ENCODE measurements at regions not wholly inside any gene's neighbourhood (a gene's known extent, or its start where the extent isn't known, plus 50 kb on each side); places are given as distances from the start of the nearest gene placed in this dataset.
"Not testable (repeated sequence)": the region's sequence is repeated elsewhere in the genome, so short reads cannot be mapped to it uniquely, and the experiment has no call there.

DNA sequence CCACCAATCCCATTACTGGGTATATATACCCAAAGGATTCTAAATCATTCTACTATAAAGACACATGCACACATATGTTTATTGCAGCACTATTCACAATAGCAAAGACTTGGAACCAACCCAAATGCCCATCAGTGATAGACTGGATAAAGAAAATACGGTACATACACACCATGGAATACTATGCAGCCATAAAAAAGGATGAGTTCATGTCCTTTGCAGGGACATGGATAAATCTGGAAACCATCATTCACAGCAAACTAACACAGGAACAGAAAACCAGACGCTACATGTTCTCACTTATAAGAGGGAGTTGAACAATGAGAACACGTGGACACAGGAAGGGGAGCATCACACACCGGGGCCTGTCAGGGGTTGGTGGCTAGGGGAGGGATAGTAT, 154.3 kb downstream of the TPBG start:
- DNase-seq = not testable (repeated sequence)

DNA sequence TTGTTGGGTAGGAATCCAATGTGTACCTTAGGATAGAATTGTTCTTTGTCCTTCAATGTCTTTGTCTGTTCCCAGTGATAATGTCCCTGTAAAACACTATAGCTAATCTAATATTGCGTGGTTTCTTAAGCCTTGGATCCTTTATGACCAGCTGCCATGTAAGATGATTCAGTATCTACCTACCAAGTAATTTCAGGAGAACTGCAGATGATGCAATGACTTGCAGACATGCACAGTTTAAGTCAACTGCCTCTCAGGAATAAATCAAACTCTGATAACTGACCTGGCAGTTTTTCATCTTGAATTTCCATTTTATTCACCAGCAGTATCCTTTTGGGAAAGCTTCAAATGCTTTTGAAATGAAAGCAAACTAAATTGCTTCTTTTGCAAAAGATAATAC, 157.8 kb downstream of the TPBG start:
- no peak for DNase-seq

DNA sequence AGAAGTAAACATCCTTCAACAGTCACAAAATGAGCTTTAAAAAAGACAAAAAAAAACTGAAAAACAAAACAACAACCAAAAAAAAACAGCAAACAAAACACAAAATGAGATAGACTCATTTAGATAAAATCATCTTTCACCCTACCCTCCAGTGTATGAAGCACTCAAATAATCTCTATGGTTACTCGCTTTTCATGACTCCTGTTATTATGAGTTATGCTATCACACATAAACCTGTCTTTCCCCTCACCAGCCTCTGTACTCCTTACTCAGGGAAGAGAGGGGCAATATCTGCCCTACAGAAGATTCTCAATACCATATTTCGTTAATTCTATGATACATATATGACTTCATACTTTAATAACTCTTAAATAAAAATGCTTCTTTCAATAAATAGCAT, 158.2 kb downstream of the TPBG start:
- no peak for DNase-seq

DNA sequence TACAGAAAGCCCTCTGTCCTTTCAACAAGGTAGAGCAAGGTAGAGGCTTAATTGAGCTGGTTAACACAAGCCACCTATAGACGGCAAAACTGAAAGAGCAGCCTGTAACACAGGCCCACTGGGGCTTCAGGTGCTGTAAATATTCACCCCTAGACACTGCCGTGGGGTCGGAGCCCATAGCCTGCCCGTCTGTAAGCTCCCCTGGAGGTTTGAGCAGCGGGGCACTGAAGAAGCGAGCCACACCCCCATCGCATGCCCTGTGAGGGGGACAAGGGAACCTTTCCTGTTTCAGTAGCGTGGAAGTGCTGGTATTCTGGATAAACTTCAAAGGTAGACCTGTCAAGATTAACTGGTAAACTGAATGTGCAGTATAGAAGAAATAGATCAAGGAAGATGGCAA, 160.4 kb downstream of the TPBG start:
- DNase-seq = no peak

DNA sequence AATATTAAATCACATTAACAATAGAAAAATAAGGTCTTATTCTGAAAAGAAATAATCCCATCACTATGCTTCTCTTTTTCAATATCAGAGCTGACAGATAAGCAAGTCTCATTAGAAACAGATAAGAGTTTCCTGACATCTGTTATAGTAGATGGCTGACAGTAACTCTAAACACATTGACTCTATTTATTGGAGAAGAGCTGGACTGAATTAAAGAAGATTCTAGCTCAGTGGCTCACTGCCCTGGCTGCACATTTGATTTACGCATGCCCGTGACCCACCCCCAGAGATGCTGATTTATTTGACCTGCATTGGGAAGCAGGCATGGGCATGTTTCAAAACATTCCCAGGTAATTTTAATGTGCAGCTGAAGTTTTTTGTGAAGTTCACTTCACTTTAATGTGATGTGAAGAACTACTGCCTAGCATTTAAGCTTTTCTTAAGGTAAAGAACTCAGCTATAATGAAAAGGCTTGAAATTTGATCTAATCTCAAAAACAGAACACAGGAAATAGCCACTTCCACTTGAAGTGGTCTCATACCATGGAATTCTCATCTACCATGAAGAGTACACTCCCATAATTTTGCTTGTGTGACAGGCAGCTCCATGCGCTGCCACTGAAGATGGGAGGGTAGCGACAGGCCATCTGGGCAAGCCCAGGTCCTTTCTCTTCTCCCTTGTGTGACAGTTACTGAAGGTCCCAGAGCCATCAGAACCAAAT, 162.3 kb downstream of the TPBG start:
- DNase-seq = peak; percentile 70

DNA sequence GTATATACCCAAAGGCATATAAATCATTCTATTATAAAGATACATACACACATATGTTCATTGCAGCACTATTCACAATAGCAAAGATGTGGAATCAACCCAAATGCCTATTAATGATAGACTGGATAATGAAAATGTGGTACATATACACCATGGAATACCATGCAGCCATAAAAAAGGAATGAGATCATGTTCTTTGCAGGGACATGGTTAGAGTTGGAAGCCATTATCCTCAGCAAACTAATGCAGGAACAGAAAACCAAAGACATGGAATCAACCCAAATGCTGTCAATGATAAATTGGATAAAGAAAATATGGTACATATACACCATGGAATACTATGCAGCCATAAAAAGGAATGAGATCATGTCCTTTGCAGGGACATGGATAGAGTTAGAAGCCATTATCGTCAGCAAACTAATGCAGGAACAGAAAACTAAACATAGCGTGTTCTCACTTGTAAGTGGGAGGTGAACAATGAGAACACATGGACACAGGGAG, 166.4 kb downstream of the TPBG start:
- DNase-seq = not testable (repeated sequence)

DNA sequence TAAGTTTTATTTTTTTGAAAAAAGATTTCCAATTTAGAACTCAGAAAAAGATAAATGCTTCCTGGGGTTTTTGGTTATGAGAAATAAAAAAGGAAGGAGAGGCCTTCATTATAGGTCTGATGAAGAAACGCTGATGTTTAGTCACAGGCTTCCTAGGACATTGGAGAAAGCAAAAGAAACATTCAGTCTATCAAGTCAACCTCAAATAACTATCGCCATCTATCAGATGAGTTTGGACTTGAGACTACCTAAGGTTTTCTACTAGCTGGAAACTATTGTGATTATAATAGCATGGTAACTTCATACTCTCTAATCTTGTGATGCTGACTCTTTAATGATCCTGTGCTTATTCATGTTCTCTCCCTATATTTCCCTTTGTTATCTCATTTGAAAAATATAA, 171.3 kb downstream of the TPBG start:
- no peak for DNase-seq

DNA sequence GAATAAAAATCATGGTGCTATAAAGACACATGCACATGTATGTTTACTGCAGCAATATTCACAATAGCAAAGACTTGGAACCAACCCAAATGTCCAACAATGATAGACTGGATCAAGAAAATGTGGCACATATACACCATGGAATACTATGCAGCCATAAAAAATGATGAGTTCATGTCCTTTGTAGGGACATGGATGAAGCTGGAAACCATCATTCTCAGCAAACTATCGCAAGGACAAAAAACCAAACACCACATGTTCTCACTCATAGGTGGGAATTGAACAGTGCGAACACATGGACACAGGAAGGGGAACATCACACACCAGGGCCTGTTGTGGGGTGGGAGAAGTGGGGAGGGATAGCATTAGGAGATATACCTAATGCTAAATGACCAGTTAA, 185.9 kb downstream of the TPBG start:
- DNase-seq = not testable (repeated sequence)

DNA sequence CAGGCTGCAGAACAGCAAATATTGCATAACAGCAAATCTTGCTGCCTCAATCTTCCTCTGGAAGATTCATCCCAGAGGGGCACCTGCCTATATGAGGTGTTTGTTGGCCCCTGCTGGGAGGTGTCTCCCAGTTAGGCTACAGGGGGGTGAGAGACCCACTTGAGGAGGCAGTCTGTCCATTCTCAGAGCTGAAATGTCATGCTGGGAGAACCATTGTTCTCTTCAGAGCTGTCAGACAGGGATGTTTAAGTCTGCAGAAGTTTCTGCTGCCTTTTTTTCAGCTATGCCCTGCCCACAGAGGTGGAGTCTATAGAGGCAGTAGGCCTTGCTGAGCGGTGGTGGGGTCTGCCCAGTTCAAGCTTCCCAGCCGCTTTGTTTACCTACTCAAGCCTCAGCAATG, 187.7 kb downstream of the TPBG start:
- DNase-seq = not testable (repeated sequence)

DNA sequence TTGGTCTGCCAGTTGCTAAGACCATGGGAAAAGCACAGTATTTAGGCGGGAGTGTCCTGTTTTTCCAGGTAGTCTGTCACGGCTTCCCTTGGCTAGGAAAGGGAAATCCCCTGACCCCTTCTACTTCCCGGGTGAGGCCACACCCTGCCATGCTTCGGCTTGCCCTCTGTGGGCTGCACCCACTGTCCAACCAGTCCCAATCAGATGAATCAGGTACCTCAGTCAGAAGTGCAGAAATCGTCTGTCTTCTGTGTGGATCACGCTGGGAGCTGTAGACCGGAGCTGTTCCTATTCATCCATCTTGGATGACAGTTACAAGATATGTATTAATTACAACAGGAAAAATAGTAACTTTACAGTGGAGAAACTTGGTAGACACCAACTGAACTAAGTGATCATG, 188.2 kb downstream of the TPBG start:
- no peak for DNase-seq

DNA sequence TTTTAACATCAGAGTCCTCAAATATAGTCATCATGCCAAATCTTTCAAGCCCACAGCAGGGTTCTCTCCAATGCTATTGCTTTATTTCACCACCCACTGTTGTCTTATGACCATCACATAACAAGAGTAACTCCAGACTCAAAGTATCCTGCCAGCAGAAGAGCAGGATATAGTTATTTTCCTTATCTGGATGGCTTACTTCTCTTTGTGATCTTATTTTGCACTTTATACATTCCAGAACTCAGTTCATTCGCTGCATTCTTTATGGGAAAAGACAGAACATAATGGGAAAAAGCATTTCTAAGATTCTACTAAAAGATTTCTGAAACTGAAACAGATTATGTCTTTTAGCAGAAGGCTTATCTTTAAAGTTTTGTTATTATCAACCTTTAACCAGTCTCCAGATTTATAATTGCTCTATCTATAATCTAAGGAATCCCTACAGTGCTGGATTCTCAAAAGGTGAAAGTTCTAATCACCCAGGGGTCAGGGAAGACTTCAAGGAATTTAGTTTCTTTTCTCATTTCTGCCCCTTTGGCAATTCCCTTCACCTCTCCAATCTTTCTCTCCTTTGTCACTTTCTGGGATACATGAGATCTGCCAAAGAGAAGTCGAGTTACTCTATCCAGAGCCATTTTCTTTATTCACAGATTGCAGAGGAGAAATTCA, 190.4 kb downstream of the TPBG start:
- DNase-seq = no peak

DNA sequence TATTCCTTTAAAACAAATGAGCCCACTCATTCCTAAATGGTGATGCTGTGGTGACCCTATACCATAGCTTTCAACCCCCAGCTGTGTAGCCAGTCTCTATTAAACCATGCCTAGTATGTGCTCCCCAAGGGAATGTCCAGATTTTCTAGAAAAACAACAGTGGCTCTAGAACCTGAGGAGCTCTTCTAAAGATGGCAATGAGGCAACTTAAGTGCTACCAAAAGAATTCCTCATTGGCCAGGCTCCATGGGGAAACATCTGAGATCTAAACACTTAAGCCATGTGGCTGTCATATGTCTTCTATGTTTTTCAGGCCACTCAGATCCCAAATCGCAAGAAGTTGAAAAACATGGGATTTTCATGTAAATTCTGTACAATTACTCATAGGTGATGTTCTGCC, 191.0 kb downstream of the TPBG start:
- DNase-seq = no peak

DNA sequence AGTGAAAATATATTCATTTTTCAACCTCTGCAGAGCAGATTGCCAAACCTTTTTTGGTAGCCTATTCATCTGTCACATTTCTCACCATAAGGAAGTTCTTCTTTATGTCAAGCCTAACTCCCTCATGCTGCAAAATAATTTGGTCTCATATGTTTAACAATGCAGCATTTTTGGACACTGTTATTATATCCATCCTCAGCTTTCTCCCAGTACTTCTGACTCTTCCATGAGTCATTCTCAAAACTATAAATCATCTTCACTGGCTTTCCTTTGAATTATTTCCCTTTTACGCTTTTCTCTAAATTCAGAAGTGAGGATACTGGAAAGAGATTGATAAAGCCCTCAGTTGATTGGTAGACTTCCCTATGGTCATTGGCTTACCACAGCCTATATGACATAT, 192.2 kb downstream of the TPBG start:
- DNase-seq = no peak

DNA sequence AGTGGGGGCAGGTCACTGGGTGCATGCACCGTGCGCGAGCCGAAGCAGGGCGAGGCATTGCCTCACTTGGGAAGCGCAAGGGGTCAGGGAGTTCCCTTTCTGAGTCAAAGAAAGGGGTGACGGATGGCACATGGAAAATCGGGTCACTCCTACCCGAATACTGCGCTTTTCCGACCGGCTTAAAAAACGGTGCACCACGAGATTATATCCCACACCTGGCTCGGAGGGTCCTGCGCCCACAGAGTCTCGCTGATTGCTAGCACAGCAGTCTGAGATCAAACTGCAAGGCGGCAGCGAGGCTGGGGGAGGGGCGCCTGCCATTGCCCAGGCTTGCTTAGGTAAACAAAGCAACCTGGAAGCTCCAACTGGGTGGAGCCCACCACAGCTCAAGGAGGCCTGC, 194.9 kb downstream of the TPBG start:
- DNase-seq = not testable (repeated sequence)

DNA sequence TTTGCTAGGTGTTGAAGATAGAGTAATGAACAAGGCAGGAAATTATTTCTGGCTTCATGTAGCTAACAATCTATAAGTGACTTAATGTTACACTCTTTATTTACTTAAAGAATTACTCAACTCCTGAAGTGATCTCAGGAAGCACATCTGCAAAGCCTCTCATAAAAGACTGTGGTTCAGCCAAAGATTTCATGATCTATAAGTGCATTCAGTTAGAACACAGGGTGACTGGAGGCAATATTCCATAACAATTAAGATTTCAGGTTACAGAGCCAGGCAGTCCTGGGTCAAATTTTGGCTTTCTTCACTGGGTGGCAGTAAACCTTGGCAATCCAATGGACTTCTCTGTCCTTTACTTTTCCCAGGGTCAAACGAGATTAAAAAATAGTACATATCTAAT, 204.0 kb downstream of the TPBG start:
- DNase-seq = peak; percentile 29

DNA sequence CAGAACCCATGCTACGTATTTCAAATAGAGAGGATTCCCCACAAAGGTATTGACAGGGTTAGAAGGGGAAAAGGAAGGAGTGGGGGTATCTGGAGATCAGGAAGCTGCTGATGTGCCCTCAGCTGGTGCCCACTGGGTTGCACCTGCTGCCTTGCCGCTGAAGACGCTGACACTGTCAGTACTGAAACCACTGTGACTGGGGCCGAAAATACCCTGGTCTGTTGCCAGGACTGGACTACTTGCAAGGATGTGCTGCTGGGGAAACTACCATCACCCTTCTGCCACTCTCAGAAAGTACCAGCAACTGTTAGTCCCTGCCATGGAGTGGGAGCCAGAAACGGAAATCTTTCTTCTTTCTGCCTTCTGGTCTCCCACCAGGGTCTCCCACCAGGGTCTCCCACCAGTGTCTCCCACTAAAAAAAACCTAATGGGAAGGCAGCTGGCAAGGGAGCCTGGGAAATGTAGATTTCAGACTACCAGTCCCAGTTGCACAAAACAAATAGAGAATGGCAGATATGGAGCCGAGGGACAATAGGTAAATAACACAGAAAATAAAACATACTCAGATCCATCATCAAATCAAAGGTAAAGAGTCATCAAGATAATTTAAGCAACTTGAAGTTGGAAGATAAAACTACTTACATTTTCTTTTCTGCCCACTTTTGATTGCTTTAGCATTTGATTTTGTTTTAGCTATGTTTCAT, 204.8 kb downstream of the TPBG start:
- DNase-seq = no peak

DNA sequence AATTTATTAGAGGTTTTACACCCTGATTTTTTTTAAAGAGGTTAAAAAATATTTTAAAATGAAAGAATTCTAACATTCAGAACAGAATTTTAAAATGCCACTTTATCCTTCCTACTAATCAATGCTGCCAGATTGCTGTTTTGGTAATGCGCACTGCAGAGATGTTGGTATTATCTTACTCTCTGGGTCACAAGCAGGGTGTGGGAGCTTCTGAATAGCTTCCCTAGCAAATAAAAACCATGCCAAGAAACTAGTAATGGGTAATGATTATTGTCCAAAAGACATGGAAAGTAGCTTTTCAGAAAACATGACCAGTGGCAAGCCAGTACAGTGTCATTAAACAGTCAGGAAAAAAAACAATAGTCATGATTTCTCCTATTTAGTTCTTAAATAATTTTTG, 205.4 kb downstream of the TPBG start:
- no peak for DNase-seq

DNA sequence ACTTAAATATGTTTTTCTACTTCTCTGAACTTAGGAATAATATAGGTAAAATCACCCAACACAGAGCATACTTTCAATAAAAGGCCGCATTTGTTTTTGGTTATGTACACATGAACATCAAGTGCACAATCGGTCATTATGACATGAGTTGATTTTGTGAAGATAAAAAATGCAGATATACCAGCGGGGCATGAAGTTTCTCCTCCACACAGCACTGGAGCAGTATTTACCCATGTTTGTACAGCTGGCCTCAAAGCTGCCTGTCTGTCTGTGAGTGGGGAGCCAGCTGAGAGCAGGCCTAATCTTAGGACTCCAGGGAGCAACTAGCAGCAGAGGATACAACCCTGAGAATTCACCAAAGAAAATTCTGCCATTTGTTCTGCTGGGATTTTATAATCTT, 206.5 kb downstream of the TPBG start:
- DNase-seq = peak; percentile 32

DNA sequence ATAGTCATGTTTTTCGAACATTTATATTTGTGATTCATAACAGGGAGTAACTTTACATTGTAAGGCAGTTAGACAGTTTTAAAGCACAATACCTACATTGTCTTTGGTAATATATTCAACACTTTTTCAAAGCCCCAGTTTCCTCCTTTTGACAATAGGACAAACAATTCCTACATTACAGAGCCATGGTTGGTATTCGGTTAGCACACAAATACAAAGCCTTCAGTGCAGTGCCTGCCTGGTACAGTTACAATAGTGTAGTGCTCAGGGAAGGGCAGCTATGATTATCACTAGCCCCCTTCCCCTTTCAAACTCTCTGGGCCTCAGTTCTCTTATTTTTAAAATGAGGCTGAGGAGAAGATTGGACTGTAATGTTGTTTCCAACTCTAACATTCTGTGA, 207.8 kb downstream of the TPBG start:
- DNase-seq = no peak

DNA sequence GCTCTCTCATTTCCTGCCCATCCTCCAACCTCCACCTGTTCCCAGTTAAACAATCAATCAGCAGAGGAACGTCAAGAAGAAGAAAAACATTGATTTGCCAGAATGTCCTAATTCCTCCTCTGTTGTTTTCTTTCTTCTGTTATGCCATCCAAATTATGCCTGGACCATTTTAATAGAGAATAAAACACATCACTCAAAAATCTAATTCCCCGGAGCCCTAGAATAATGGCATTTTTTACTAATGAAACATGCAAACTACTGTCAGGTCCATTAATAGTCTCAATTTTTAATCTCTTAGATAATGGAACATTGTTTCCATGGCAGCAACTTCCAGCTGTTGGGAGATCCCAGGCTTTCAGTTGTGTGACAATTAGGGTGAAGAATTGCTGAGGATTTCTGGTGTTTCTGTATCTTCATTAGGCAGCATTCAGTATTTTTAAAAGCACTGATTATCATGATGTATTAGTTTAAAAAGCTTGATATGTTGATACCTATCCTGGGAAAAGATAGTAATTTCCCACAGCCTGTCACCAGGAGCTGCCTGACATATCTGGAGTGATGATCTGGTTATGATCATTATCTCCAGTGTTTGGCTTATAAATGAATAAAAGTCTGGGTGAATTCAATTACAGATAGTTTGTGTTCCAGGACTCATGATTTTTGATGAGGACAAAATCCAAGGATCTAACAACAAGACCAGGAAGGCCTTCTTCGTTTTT, 209.8 kb downstream of the TPBG start:
- no peak for DNase-seq

DNA sequence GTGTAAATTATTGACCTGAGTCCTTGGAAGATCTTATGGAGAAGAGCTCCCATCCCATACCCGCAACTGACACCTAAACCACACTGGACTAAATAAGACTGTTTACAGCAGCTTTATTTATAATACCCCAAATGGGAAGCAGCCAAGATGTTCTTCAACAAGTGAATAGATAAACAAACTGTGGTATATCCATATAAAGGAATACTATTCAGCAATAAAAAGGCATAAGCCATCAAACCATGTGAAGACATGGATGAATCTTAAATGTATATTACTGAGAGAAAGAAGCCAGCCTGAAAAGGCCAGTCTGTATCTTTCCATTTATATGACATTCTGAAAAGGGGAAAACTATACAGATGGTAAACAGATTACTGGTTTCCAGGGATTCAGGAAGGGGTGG, 212.7 kb downstream of the TPBG start:
- no peak for DNase-seq

DNA sequence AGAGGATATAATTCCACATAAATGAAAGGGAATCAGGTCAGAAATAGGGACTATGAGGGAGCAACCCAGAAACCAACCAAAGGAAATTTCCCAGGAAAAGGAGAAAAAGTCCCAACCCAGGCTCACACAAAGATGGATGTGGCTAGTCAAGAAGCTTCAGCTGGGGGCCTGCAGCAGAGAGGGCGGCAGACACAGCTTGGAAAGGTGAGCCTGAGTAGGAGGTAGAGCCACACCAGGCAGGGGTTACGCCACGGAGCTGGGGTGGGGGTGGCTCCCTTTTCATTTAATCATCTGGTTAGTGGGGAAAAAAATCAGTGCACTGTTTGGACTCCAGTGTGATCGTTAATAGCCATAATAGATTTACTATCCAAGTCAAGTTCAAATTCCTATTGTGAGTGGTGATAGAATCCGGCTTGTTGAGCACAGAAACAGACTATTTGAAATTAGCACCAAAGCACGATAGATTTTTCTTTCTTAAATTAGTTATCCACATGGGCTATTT, 220.6 kb downstream of the TPBG start:
- DNase-seq = no peak

DNA sequence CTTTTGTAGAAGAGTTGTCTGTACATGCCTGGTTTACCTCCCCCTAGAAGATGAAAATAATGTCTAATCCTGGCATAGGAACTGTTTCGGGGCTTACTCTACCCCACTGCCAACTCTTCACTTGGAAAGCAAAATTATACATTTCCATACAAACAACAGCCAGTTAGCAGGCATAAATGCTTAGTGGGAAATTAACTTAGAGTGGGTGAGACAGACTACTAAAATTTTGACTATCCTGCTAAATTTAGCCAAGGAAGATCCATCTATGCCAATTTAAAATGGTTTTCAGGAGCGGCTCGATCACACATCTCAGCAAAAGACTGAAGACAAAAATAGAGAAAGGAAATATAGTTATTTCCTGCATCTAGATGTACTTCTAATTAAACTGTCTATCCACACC, 221.2 kb downstream of the TPBG start:
- DNase-seq = no peak
